GM19372 (cell line): ENCODE measurements at regions not wholly inside any gene's neighbourhood (a gene's known extent, or its start where the extent isn't known, plus 50 kb on each side); places are given as distances from the start of the nearest gene placed in this dataset.

ENCODE experiments used
- ATAC-seq: cut with Tn5 transposase; IDR thresholded peaks from one replicate; pipeline ENCODE4 v1.9.1; 2021; ENCODE audit warnings: mild to moderate bottlenecking, low read depth, moderate library complexity; ENCODE audit not compliant: unreplicated experiment

DNA sequence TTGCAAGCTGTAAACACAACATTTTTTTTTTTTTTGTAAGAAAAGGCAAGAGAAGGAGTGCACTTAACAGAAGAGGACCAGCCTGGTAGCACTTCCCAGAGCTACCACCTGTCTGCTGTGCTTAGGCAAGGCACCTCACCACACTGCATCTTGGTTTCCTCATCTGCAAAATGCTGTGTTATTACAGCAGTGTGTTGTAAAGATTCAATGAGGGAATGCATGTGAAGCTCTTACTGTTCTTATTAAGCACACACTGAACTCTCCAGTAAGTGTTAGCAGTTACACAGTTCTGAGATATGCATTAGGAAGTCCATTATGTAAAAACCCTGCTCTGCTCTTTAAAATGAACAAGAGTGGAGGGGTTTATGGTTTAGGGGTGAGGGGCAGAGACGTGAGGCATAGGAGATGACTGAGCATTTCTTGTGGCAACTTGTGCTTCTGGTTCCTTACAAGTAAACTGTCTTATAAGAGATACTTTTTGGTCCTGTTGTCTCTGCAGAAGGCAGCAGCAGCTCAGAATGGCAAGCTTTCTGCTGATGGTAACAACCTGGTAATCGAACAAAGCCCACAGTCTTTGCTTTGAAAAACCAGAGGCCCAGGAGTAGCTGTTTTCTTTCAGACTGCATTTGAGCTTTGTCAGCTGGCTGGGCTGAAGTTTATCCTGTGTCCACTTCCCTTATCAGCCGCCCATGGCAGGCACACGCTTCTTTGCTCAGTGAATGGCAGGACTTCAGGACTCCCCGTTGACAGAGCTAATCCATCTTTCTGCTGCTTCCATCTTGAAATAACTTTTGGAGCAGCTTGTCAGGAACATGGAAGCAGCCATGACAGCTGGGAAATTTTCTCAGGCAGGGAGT, 98.8 kb upstream of the BMPER start:
- no peak for ATAC-seq

DNA sequence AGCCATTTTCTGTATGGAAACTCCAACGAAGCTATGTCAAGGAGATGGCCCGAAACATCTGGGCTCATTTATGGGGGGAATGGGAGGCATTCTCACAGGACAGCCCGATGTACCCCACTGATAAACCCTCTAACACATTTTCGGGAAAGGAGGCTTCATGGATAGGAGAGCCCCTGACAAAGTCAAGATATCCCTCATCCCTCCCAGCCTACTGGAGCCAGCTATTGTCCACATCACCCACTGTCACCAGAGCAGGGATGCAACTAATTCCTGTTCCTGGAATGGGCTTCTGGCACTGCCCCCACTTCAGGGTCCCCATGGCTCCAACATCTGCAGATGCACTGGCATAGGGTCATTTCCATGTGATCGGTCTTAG, 98.2 kb upstream of the BMPER start:
- no peak for ATAC-seq

DNA sequence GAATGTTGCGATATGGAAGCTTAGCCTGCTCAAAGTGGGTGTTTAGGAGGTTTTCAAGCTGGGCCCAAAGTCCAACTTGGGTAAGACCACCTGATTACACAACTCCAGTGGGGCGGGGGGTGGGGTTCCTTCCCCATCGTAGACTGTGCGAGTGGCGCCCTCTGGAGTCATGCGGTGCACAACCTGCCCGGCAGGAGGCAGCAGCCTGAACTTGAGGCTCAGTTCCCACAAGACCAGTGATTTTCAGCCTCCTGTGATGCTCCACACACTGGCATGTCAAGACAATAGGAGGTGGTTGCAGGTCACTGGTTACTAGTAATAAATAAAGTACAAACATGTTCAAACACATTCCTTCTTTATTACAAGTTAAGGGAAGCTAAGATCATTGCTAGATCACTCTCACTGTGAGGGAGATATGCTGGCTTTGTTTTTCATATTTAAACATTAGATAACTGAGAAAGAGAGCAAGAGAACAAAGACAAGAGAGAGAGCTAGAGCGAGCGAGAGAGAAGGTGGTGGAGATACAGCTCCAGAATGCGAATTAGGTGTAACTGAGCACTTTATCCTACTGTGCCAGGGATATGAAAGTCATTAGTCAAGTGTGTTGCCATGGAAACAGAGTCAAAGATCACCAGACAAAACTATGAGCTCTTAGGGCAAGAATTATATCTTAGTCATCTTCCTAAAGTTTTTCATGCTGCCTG, 97.4 kb upstream of the BMPER start:
- ATAC-seq = no peak

DNA sequence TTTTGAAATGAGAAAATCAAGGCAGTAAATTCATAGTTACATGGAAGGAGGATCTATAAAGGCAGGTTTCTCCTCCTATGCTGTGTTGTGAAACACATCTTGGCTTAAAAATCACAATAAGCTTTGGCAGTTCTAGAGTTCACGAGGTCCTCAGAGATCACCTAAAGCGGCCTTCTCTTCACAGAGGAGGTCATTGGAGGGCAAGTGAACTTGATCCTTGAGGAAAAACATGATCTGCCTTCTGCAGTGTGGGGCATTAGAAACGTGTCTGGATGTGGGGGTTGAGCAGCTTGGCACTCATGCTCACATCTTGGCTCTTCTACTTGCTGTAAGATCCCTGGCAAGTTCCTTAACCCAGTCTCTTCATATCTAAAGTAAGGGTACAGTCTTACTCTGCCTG, 96.1 kb upstream of the BMPER start:
- no peak for ATAC-seq

DNA sequence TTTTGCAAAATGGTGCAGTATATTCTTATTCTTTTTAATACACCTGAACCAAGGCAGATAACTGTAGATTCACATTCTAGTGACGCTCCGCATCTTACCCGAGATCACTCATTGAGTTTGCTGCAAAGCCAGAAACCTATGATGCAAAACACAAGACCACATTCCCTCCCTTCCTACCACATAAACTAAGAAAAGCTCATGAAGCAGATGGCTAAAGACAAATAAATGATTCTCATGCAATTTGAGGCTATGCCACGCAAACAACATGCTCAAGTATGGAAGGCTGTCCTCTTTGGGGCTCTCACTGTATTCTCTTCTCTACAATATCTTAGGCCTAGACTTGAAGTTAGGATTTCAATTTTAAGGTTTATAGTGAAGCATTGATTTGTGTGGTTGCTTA, 95.0 kb upstream of the BMPER start:
- no peak for ATAC-seq

DNA sequence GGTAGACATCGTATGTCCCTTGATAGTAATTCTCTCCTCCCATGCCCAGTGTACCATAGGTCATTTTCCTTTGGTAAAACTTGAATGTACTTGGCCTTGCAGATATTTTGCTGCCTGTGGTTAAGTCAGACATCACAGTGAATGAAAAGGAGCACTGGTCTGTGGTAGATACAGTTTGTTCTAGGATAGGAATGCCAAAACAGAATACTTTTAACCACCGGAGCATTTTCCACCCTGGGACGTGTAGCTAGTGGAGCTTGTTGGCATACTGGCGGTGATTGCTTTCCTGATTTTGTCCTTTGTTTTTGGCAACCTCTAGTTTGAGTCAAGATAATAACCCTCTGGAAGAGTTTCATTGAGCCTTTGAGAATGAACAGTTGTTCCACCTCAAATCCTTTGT, 92.0 kb upstream of the BMPER start:
- ATAC-seq = no peak

DNA sequence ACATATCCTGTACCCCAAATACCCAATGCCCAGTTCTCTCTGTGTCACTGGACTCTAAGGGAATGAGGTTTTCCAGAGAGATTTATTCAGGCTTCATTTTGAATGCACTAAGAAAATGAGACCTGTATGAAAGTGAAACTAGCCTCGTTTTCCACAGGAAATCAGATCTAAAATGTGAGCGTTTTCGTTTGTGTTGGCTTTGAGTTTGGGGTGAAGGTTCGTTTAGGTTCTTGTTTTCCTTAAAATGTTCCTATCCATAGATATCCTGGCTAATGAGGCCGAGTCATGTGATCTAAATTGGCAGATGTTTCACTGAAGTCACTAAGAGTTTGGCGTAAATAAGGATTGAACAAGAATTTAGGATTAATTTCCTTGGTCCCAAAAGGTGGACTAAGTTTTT, 90.9 kb upstream of the BMPER start:
- ATAC-seq = no peak

DNA sequence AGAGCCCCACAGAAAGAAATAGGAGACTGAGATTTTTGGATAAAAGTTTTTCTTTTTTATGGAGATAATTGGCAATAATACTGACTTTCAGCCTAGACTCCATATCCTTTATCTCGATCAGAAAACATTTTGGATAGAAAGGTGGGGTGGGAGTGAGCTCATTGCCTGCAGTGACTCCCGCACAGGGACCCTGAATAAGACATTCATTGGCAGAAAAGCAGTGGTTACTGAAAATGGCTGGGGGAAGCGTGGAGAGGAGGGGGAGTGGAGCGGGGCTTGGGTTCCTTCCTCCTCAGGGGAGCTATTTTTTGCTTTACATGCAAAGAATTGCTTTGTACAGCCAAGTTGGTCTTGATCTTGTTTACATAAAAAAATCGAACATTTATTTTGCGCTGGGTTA, 90.4 kb upstream of the BMPER start:
- no peak for ATAC-seq

DNA sequence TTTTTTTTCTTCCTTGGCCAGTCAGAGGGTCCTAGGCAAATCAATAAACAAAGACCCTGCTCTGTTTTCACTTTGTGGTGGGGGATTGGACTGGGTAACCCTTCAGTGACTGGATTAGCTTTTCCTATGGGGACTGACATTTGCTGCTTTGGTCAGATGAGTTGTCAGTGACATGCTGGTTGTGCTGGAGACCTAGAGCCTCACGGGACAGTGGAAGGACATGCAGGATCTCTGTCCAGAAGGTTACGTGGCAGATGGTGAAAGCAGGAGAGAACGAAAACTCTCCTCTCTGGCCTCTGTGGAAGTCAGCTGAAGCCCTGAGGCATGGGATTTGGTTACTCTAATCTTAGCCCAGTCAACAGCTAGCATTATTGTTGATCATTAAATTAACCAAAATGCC, 90.0 kb upstream of the BMPER start:
- ATAC-seq = no peak

DNA sequence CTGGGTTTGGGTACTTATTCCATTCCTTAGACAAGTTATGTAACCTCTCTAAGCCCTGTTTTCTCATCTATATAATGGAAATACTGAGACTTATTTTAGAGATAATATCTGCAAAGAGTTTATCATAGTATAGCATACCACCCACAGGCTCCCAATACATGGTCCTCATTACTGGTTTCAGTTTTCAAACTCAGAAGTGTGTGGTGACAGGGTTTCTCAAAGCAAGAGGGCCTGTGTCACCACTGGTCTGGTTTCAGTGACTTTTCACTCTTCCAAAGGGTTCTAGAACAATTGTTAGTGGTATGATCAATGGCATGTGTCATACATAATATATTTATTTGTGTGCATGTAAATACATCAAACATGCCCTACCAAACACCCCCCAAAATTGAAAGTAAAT, 89.2 kb upstream of the BMPER start:
- ATAC-seq = no peak

DNA sequence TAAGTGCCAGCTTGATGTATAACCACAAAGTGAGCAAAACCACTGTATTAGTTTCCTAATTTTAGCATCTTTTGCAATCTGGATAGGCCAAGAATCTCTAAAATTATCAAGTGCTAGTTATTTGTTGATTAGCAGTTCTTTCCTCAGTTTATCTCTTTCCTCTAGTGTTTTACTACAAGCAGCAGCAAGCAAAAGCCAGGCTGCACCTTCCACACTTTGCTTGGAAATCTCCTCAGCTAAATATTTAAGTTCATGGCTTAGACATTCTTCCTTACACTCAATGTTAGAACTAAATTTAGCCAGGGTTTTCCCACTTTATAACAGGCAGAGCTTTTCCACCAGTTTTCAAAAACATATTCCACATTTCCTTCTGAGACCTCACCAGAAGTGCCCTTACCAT, 85.7 kb upstream of the BMPER start:
- ATAC-seq = no peak

DNA sequence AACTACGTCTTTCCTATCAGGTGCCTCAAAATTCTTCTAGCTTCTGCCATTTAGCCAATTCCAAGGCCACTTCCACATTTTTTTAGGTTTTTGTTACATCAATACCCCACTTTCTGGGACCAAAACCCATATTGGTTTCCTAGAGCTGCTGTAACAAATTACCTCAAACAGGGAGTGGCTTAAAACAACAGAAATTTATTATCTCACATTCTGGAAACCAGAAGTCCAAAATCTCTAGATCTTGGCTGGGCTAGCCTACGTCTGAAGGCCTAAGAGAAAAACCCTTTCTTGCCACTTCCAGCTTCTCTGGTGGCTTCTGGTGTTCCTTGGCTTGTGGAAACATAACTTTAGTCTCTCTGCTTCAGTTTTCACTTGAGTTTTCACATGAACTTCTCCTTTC, 85.1 kb upstream of the BMPER start:
- ATAC-seq = no peak

DNA sequence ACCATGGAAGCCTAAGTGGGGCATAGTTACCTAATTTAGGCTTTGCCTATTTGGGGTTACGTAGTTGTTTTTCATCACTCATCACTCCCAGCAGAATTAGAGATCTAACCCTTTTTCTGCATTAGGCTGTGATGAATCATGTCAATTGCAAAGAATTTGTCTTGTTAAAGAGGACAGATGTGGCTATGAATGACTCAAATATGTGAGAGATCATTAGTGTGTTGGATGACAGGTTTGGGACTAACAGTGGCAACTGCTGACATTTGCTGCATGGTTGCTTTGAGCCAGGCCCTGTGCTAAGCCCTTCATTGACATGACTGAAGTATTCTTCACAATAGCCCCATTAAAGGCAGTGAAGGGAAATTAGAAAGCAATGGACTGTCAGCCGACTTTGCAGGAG, 83.4 kb upstream of the BMPER start:
- no peak for ATAC-seq

DNA sequence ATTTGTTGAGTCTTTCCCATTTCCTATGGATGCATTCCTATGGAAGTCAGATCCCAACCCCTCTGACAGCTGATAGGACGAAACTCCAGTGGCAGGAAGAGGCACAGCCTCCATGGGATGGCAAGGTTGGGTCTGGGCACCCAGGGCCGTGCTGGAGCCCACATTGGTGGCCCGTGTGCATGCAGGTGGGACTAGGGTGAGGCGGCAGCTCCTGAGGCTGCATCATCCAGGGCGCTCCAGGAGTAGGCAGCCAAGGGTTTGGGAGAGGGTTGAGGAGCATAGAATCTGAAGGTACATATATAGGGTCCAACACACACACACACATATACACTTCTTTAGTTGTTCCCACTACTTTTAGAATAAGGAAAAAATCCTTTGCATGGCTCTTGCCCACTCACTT, 81.4 kb upstream of the BMPER start:
- ATAC-seq = no peak

DNA sequence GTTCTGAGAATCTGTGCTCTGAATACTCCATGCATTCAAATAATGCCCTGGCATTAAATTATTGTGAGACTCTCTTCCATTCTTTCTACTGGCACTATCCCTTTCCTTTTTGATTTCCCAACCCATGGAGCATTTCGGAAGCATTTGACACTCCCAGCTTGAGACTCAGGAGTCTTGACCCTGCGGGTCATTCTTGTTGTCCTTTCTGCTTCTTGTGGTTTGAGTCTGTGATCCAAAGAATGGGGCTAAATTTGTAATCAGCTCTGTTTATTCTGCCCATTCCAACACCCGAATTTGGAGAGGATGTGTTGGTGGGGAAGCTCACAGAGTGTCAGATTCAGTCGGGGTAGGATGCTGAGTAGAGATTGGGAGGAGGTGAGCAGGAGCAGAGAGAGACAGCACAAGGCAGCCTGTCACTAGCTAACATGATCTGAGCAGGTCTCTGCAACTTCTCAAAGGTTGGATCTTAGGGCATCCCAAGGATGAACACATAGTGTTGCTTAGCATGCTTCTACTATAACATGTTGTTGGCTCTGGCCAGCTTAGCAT, 80.4 kb upstream of the BMPER start:
- ATAC-seq = no peak

DNA sequence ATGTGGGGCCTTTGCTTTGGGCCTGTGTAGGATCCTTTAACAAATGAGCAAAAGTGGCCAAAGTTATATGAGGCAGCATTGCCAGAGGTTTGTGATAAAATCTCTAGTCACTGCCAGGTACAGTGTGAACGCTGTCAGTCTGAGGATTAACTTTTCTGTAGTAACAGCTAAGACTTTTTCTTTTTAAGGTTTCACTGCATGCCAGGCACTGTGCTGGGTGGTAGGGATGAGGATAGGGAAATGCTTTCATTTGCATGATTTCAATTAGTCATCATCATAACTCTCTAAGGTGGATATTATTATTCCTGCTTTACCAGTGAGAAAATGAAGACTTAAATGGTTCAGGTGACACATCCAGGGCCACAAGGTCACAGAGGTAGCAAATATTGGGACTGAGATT, 79.7 kb upstream of the BMPER start:
- ATAC-seq = no peak

DNA sequence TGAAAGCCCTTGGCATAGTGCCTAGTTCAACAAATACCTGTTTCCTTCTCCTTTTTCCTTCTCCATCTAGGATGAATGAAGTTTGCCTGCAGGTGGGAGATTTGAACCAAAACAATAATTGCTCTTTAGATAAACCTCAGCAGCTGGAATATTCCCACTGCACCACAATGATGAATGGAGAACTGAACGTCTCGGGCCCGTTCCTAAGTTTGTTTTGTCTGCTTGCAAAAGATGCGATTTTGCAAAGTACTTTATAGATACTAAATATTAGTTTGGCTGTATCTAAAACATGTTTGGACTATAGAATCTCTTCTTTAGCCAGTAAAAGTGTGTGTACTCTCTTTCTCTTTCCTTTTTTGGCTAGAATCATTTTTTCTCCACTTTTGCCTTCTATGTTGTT, 75.8 kb upstream of the BMPER start:
- no peak for ATAC-seq

DNA sequence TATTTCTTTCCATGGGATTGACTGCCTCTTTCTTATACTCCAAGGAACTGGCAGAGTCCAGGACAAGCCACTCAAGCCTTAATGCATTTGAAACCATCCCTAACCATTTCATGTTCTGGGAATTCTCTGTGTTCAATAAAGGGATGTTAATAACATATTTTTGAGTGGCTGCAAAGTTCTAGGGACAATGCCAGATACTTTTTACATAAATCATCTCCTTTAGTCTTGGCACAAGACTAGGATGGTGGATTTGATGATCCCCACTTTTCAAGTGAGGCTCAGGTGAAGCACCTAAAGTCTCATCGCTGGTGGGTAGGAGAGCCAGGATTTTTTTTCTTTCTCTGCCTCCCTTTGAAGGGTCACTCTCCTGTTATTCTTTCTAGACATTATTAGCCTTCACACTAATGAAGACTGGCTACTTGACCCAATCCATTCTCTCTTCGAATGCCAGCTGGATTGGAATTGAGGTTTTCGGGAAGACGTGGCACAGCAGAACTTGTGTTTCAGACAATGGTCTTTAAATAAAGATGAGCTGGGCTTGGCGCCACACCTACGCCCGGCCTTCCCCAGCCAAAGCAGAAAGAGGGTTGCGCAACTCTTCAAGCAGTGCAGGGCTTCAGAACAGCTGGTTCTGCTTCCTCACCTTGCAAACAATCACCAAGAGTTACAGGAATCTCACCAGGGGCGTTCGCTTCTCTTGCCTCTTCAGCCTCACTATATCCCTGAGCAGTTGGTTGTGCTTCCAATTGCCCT, 73.8 kb upstream of the BMPER start:
- ATAC-seq = no peak

DNA sequence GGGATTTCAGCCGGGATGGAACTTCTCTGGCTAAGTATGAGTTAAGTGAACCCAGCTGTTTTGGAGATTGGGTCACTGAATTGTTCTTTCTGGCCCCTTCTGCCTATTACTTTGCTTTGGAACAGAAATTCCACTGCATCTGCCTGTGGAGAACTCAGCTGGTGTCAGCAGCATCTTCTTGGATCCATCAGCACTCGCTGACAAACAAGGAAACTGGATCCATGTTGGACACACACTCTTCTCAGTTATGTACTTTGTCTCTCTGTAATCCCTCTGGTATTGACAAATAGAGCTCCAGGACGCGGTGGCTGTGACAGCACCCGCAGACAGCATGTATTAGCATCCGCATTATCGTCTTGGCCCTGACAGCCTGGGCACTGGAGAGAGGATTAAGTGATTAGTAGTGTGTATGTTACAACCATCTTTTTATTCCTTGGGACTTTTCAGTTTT, 73.0 kb upstream of the BMPER start:
- ATAC-seq = no peak

DNA sequence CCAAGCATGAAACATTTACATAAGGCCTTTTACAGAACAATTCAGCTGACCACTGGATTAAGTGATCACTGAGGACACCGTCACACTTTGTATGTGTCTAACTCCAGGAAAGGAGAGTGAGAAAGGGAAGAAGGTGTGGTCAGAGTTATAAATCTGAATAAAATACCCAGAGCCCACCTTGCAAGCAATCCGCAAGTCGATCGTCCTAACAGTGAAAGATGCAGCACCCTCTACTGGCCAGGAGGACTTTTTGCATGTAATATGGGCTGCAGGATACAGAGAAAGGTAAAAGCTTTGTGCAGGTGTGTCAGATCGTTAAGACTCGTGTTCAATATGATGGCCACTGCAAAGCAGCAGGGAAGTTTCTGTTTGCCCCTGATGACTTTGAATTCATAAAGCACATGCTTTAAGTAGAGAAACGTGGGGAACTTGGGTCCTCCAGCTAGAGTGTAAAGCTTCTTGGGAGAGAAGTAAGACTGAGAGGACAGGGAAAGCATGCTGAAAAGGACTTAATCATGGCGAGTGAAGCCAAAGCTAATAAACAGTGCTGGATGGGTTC, 68.5 kb upstream of the BMPER start:
- no peak for ATAC-seq

DNA sequence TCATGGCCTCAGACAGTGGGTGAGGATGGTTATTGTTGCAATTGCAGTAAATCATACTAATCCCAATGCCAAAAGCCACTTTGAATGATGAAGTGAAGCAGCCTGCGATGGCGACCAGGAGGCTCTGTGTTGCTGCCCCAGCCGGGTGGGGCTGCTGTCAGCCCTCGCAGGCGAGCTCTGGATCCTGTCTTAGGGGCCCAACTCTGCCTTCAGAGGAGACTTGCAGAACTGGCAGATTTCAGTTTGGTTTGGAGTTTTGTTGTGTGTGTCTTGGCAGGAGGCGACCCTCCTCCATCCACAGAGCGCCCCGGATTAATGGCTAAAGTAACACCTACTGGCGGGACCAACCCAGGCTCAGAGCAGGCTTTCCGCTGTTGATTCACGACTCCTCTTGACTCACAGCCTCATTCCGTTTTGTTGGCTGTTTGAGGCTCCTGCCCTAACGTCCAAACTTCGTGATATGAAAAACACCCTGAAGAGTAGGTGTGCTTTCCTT, 67.9 kb upstream of the BMPER start:
- ATAC-seq = no peak
